ENCODE measurements at regions not wholly inside any gene's neighbourhood (a gene's known extent, or its start where the extent isn't known, plus 50 kb on each side); places are given as distances from the start of the nearest gene placed in this dataset.
"Not testable (repeated sequence)": the region's sequence is repeated elsewhere in the genome, so short reads cannot be mapped to it uniquely, and the experiment has no call there.

DNA sequence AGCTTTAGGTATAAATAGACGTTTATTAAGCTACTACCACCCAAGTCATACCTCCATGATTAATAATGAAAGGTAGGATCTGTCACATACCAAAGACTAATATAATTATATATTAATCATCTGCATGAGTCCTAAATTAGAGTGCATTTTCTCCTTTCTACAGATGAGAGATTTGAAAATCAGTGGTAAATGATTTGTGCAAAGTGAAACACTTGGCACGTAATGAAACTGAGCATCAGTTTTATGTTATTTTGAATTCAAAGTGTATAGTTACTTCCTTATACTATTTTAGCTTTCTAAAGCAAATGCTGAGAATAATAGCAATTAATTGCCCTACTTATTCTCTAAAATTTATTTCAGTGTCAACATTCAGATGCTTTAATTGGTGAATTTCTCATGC, 615.3 kb downstream of the TRIB2 start:
- DNase-seq (ENCODE audit: low read depth, low spot score) (no peak), FAIRE-seq (no peak)
- Histone ChIP-seq H3K27ac (ENCODE audit: insufficient read depth, low read depth, low read length) (no peak overlapping the region), H3K9ac (replicated peaks; ENCODE audit: extremely low read depth, insufficient read depth, low read length) (no peak overlapping the region), H3K36me3 (ENCODE audit: control insufficient read depth in 2 of 2, extremely low read depth in 1 of 2, insufficient read depth in 2 of 2, low read length in 2 of 2) (no peaks in the 10 kb centered on the region), H3K27me3 (ENCODE audit: control insufficient read depth in 2 of 2, insufficient read depth in 2 of 2, low read length in 2 of 2) (no peaks in the 10 kb centered on the region), H2AFZ (ENCODE audit: low read depth, low read length) (no peak overlapping the region), H3K9me3 (replicated peaks; ENCODE audit: control insufficient read depth, insufficient read depth, low read length) (peaks cover 1% of the 10 kb centered on the region), H3K79me2 (ENCODE audit: control insufficient read depth, insufficient read depth, low read length) (no peaks in the 10 kb centered on the region), H3K9me1 (replicated peaks; ENCODE audit: control insufficient read depth, extremely low read depth, insufficient read depth, low read length) (no peaks in the 10 kb centered on the region), H3K4me3 (replicated peaks in 1 of 3; ENCODE audit: insufficient read depth in 1 of 3, low read depth in 1 of 3, low read length in 3 of 3) (no peak overlapping the region), H4K20me1 (replicated peaks; ENCODE audit: control insufficient read depth, extremely low read depth, insufficient read depth, low read length) (no peaks in the 10 kb centered on the region), H3K4me2 (ENCODE audit: insufficient read depth, low read length) (no peak overlapping the region), H3K4me1 (ENCODE audit: control insufficient read depth, extremely low read depth, insufficient read depth, low read length) (no peaks in the 10 kb centered on the region)
- POLR2A ChIA-PET, result no interaction called here
- no TSS peak for BruUV-seq (replicated peaks)
- no peak for TF ChIP-seq GATA2 (IDR thresholded peaks at IDR 0.05; ENCODE audit: insufficient read depth, insufficient read length, low read depth, low read length)
- no peak for TF ChIP-seq JUN (IDR thresholded peaks at IDR 0.05; ENCODE audit: borderline replicate concordance, insufficient read depth, insufficient read length, low read depth)
- no peak for TF ChIP-seq POLR2A (IDR thresholded peaks at IDR 0.05; ENCODE audit: low read depth, low read length)
- CTCF ChIA-PET, result no interaction called here
- dilution Hi-C loops (cut with MboI; ENCODE audit: extremely low pct_ligation_motif_present, low sequenced_read_pairs) (no loop called here), intact Hi-C loops (cut with micrococcal nuclease) (no loop called here)

DNA sequence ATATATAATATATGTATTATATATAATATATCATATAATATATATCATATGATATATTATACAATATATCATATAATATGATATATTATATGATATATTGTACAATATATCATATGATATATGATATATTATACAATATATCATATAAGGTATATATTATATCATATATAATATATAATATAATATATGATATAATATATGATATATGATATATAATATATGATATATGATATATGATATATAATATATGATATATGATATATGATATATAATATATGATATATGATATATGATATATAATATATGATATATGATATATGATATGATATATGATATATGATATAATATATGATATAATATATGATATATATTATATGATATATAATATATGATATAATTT, 617.3 kb downstream of the TRIB2 start:
- peak; percentile 29 for DNase-seq (ENCODE audit: low read depth, low spot score)
- H3K4me1 ChIP-seq (ENCODE audit: control insufficient read depth, extremely low read depth, insufficient read depth, low read length); H3K79me2 ChIP-seq (ENCODE audit: control insufficient read depth, insufficient read depth, low read length); H2AFZ ChIP-seq (ENCODE audit: low read depth, low read length); H3K9me1 ChIP-seq (replicated peaks; ENCODE audit: control insufficient read depth, extremely low read depth, insufficient read depth, low read length); BruUV-seq (replicated peaks); CTCF ChIA-PET; H3K27ac ChIP-seq (ENCODE audit: insufficient read depth, low read depth, low read length); POLR2A ChIA-PET; intact Hi-C loops (cut with micrococcal nuclease); dilution Hi-C loops (cut with MboI; ENCODE audit: extremely low pct_ligation_motif_present, low sequenced_read_pairs); H3K9ac ChIP-seq (replicated peaks; ENCODE audit: extremely low read depth, insufficient read depth, low read length); H3K36me3 ChIP-seq (ENCODE audit: control insufficient read depth in 2 of 2, extremely low read depth in 1 of 2, insufficient read depth in 2 of 2, low read length in 2 of 2); H3K27me3 ChIP-seq (ENCODE audit: control insufficient read depth in 2 of 2, insufficient read depth in 2 of 2, low read length in 2 of 2); H3K9me3 ChIP-seq (replicated peaks; ENCODE audit: control insufficient read depth, insufficient read depth, low read length); H3K4me2 ChIP-seq (ENCODE audit: insufficient read depth, low read length); H4K20me1 ChIP-seq (replicated peaks; ENCODE audit: control insufficient read depth, extremely low read depth, insufficient read depth, low read length); H3K4me3 ChIP-seq (replicated peaks in 1 of 3; ENCODE audit: insufficient read depth in 1 of 3, low read depth in 1 of 3, low read length in 3 of 3): not testable (repeated sequence)
- peak; percentile 54 for FAIRE-seq

Data from endothelial cell of umbilical vein (primary cell).